Keratinocyte (primary cell): ENCODE measurements at regions not wholly inside any gene's neighbourhood (a gene's known extent, or its start where the extent isn't known, plus 50 kb on each side); places are given as distances from the start of the nearest gene placed in this dataset.

ENCODE experiments used
- DNase-seq: peaks from one replicate; pipeline ENCODE4 v3.0.0-alpha.2; 2011; ENCODE audit warnings: low read depth, missing footprints, low spot score
- FAIRE-seq: peaks from 2 replicates; lab custom pipeline; 2011; peaks lifted over from hg19 to GRCh38; lab: Jason Lieb, UNC
- H2AFZ ChIP-seq: 2 replicates; pipeline ENCODE4 v1.6.0; 2012; ENCODE audit warnings: low read length, control low read depth, inconsistent platforms; ENCODE audit not compliant: control insufficient read depth
- H3K27ac ChIP-seq: 2 replicates; pipeline ENCODE4 v1.5.1; 2011; ENCODE audit warnings: low read length; ENCODE audit not compliant: control insufficient read depth, insufficient read depth
- H3K27me3 ChIP-seq: 3 replicates; pipeline ENCODE4 v1.6.0; 2011; ENCODE audit warnings: low read length; ENCODE audit not compliant: control insufficient read depth, insufficient read depth; ENCODE audit errors: extremely low read depth
- H3K36me3 ChIP-seq, 2 experiments: 2 replicates in 1 of 2; 3 replicates in 1 of 2; pipeline ENCODE4 v1.5.1; 2011; ENCODE audit warnings: low read length in 2 of 2, mild to moderate bottlenecking in 1 of 2; ENCODE audit not compliant: control insufficient read depth in 2 of 2, insufficient read depth in 2 of 2; ENCODE audit errors: extremely low read depth in 1 of 2
- H3K4me1 ChIP-seq: 3 replicates; pipeline ENCODE4 v1.5.1; 2011; ENCODE audit warnings: low read length; ENCODE audit not compliant: control insufficient read depth, insufficient read depth; ENCODE audit errors: extremely low read depth
- H3K4me2 ChIP-seq: 3 replicates; pipeline ENCODE4 v1.6.0; 2011; ENCODE audit warnings: low read depth, low read length; ENCODE audit not compliant: control insufficient read depth, insufficient read depth; ENCODE audit errors: extremely low read depth
- H3K4me3 ChIP-seq, 3 experiments: fragments of 200-600 bp in 1 of 3; sonication (generic) in 1 of 3; 2 replicates in 2 of 3; 3 replicates in 1 of 3; pipeline ENCODE4 v1.5.1; 2011 to 2016; ENCODE audit warnings: low read length in 3 of 3, mild to moderate bottlenecking in 3 of 3, control low read depth in 2 of 3, inconsistent platforms in 1 of 3, low read depth in 1 of 3, mixed read lengths in 1 of 3, mixed run types in 1 of 3, moderate library complexity in 1 of 3; ENCODE audit not compliant: control insufficient read depth in 2 of 3, insufficient read depth in 2 of 3; ENCODE audit errors: extremely low read depth in 1 of 3
- H3K79me2 ChIP-seq: 2 replicates; pipeline ENCODE4 v1.6.0; 2012; ENCODE audit warnings: low read length; ENCODE audit not compliant: control insufficient read depth, insufficient read depth
- H3K9ac ChIP-seq: 3 replicates; pipeline ENCODE4 v1.6.0; 2011; ENCODE audit warnings: low read length; ENCODE audit not compliant: control insufficient read depth, insufficient read depth; ENCODE audit errors: extremely low read depth
- H3K9me1 ChIP-seq: 3 replicates; pipeline ENCODE4 v1.6.0; 2011; ENCODE audit warnings: low read length; ENCODE audit not compliant: control insufficient read depth, insufficient read depth; ENCODE audit errors: extremely low read depth
- H3K9me3 ChIP-seq: 2 replicates; pipeline ENCODE4 v1.5.1; 2012; ENCODE audit warnings: low read depth, low read length; ENCODE audit not compliant: control insufficient read depth
- H4K20me1 ChIP-seq: 3 replicates; pipeline ENCODE4 v1.6.0; 2011; ENCODE audit warnings: low read length; ENCODE audit not compliant: control insufficient read depth, insufficient read depth; ENCODE audit errors: extremely low read depth
- CTCF ChIP-seq, 3 experiments: IDR thresholded peaks in 1 of 3; conservative IDR thresholded peaks in 1 of 3; optimal IDR thresholded peaks in 1 of 3; 2 replicates in 2 of 3; 3 replicates in 1 of 3; pipeline versions ENCODE3 to v1.5.1; 2011; ENCODE audit warnings: low read length in 3 of 3, mild to moderate bottlenecking in 3 of 3, moderate library complexity in 2 of 3, control low read depth in 1 of 3, inconsistent platforms in 1 of 3; ENCODE audit not compliant: insufficient read depth in 2 of 3; ENCODE audit errors: extremely low read depth in 1 of 3
- EZH2 ChIP-seq: IDR thresholded peaks from one replicate; pipeline ENCODE4 v1.6.1; 2012; ENCODE audit warnings: inconsistent platforms, mild to moderate bottlenecking, low read length, moderate library complexity
- dilution Hi-C: fragments of 300-500 bp; cut with MboI; formaldehyde crosslinking; loops from one replicate; pipeline ENCODE4 v1.7.0; 2020; ENCODE audit warnings: low sequenced_read_pairs; ENCODE audit not compliant: extremely low pct_ligation_motif_present

GRCh38 chr12:105929192-105929591, 209.6 kb downstream of the NUAK1 start:
- peak overlapping the region; percentile 32 for H3K27ac ChIP-seq
- DNase-seq: no peak

GRCh38 chr12:105930557-105931503, 207.9 kb downstream of the NUAK1 start:
- no peak overlapping the region for H2AFZ ChIP-seq
- no peaks in the 10 kb centered on the region for H3K9me1 ChIP-seq
- DNase-seq: no peak
- dilution Hi-C loops: no loop called here
- FAIRE-seq: peak; percentile 29
- no peaks in the 10 kb centered on the region for H4K20me1 ChIP-seq
- no peak overlapping the region for H3K27ac ChIP-seq
- no peak for TF ChIP-seq CTCF (optimal IDR thresholded peaks at IDR 0.05 in 1 of 3, IDR thresholded peaks at IDR 0.05 in 1 of 3, conservative IDR thresholded peaks at IDR 0.05 in 1 of 3; ENCODE audit: extremely low read depth in 1 of 3, insufficient read depth in 2 of 3, low read length in 3 of 3)
- no peak for TF ChIP-seq EZH2
- no peaks in the 10 kb centered on the region for H3K27me3 ChIP-seq
- H3K9ac ChIP-seq: no peak overlapping the region
- H3K4me1 ChIP-seq: peaks cover 56% of the 10 kb centered on the region
- no peaks in the 10 kb centered on the region for H3K79me2 ChIP-seq
- H3K4me2 ChIP-seq: no peak overlapping the region
- no peaks in the 10 kb centered on the region for H3K36me3 ChIP-seq
- no peak overlapping the region for H3K4me3 ChIP-seq
- H3K9me3 ChIP-seq: peaks cover 2% of the 10 kb centered on the region

More at GRCh38 chr12:105929192-105929591, 209.6 kb downstream of the NUAK1 start:
- H2AFZ ChIP-seq: no peak overlapping the region
- H3K36me3 ChIP-seq: no peaks in the 10 kb centered on the region
- TF ChIP-seq EZH2: no peak
- TF ChIP-seq CTCF (optimal IDR thresholded peaks at IDR 0.05 in 1 of 3, IDR thresholded peaks at IDR 0.05 in 1 of 3, conservative IDR thresholded peaks at IDR 0.05 in 1 of 3; ENCODE audit: extremely low read depth in 1 of 3, insufficient read depth in 2 of 3, low read length in 3 of 3): no peak
- no peak overlapping the region for H3K4me3 ChIP-seq
- H3K9ac ChIP-seq: no peak overlapping the region
- H3K4me1 ChIP-seq: peaks cover 40% of the 10 kb centered on the region
- peaks cover 2% of the 10 kb centered on the region for H3K9me3 ChIP-seq
- peak; percentile 59 for FAIRE-seq
- H3K4me2 ChIP-seq: no peak overlapping the region
- no peaks in the 10 kb centered on the region for H3K27me3 ChIP-seq
- dilution Hi-C loops: no loop called here
- no peaks in the 10 kb centered on the region for H4K20me1 ChIP-seq
- no peaks in the 10 kb centered on the region for H3K9me1 ChIP-seq
- no peaks in the 10 kb centered on the region for H3K79me2 ChIP-seq
